MM.1S (cell line): ENCODE measurements at regions not wholly inside any gene's neighbourhood (a gene's known extent, or its start where the extent isn't known, plus 50 kb on each side); places are given as distances from the start of the nearest gene placed in this dataset.
A peak's percentile ranks its signal among the peaks of the same experiment; 100 is the strongest.

Experiments used
- DNase-seq: peaks from one replicate; pipeline ENCODE4 v3.0.0-alpha.2; 2015
- H2AFZ ChIP-seq: fragments of 300-600 bp; sonication (generic); 2 replicates; pipeline ENCODE4 v1.6.0; 2016; ENCODE audit warnings: antibody characterized with exemption, low read length
- H3F3A ChIP-seq: fragments of 300-600 bp; sonication (generic); 2 replicates; pipeline ENCODE4 v1.6.1; 2016; ENCODE audit warnings: mild to moderate bottlenecking, antibody characterized with exemption, low read length, moderate library complexity, mixed read lengths; ENCODE audit not compliant: insufficient read depth
- H3K27ac ChIP-seq: fragments of 300-600 bp; sonication (generic); 2 replicates; pipeline ENCODE4 v1.5.1; 2016; ENCODE audit warnings: mild to moderate bottlenecking, low read length
- H3K27me3 ChIP-seq: fragments of 300-600 bp; sonication (generic); replicated peaks from 2 replicates; pipeline ENCODE4 v1.6.0; 2016; ENCODE audit warnings: low read length; ENCODE audit not compliant: insufficient read depth
- H3K36me3 ChIP-seq: fragments of 300-600 bp; sonication (generic); replicated peaks from 2 replicates; pipeline ENCODE4 v1.6.1; 2016; ENCODE audit warnings: mild to moderate bottlenecking, low read length, mixed read lengths; ENCODE audit not compliant: insufficient read depth
- H3K4me1 ChIP-seq: fragments of 300-600 bp; sonication (generic); 2 replicates; pipeline ENCODE4 v1.6.1; 2016; ENCODE audit warnings: low read length, mixed read lengths
- H3K4me2 ChIP-seq: fragments of 300-600 bp; sonication (generic); 2 replicates; pipeline ENCODE4 v1.6.0; 2016; ENCODE audit warnings: low read depth, low read length
- H3K4me3 ChIP-seq: fragments of 300-600 bp; sonication (generic); 2 replicates; pipeline ENCODE4 v1.5.1; 2016; ENCODE audit warnings: low read length, mixed read lengths
- H3K79me2 ChIP-seq: fragments of 300-600 bp; sonication (generic); 2 replicates; pipeline ENCODE4 v1.6.1; 2016; ENCODE audit warnings: mixed run types, low read length, mixed read lengths
- H3K9ac ChIP-seq: fragments of 300-600 bp; sonication (generic); 2 replicates; pipeline ENCODE4 v1.6.1; 2016; ENCODE audit warnings: low read length, mixed read lengths
- H3K9me2 ChIP-seq: fragments of 300-600 bp; sonication (generic); replicated peaks from 2 replicates; pipeline ENCODE4 v1.6.1; 2016; ENCODE audit warnings: mild to moderate bottlenecking, low read length, mixed read lengths; ENCODE audit not compliant: insufficient read depth
- H3K9me3 ChIP-seq: fragments of 300-600 bp; sonication (generic); replicated peaks from 2 replicates; pipeline ENCODE4 v1.6.1; 2016; ENCODE audit warnings: mild to moderate bottlenecking, low read length, mixed read lengths; ENCODE audit not compliant: insufficient read depth
- H4K20me1 ChIP-seq: fragments of 300-600 bp; sonication (generic); 2 replicates; pipeline ENCODE4 v1.6.1; 2016; ENCODE audit warnings: mild to moderate bottlenecking, low read length, moderate library complexity, mixed read lengths; ENCODE audit not compliant: insufficient read depth
- CTCF ChIP-seq: fragments of 300-600 bp; sonication (generic); IDR thresholded peaks from 2 replicates; pipeline ENCODE4 v1.5.1; 2016; ENCODE audit warnings: antibody characterized with exemption, low read length, mixed read lengths
- EZH2 ChIP-seq: fragments of 300-600 bp; sonication (generic); optimal IDR thresholded peaks from 2 replicates; pipeline ENCODE3; 2017; ENCODE audit warnings: low read depth, mild to moderate bottlenecking, antibody characterized with exemption, low read length, mixed read lengths
- EZH2phosphoT487 ChIP-seq: fragments of 300-600 bp; sonication (generic); IDR thresholded peaks from 2 replicates; pipeline ENCODE4 v1.6.1; 2018; ENCODE audit warnings: antibody characterized with exemption, low read length

GRCh38 chr2:186325827-186326535, 160.1 kb upstream of the ZC3H15 start:
- H3K79me2 ChIP-seq = no peaks in the 10 kb centered on the region
- no peak overlapping the region for H3K9ac ChIP-seq
- H2AFZ ChIP-seq = no peak overlapping the region
- H3K4me2 ChIP-seq = no peak overlapping the region
- H3K36me3 ChIP-seq = no peaks in the 10 kb centered on the region
- no peak overlapping the region for H3K4me3 ChIP-seq
- no peaks in the 10 kb centered on the region for H3K9me3 ChIP-seq
- no peak overlapping the region for H3K27ac ChIP-seq
- no peak for DNase-seq
- H3K9me2 ChIP-seq = no peaks in the 10 kb centered on the region
- no peaks in the 10 kb centered on the region for H3F3A ChIP-seq
- TF ChIP-seq EZH2phosphoT487 (no peak), EZH2 (no peak), CTCF (no peak)
- no peaks in the 10 kb centered on the region for H3K27me3 ChIP-seq
- H3K4me1 ChIP-seq = peaks cover 16% of the 10 kb centered on the region
- no peaks in the 10 kb centered on the region for H4K20me1 ChIP-seq

GRCh38 chr2:186327251-186327868, 158.7 kb upstream of the ZC3H15 start:
- Histone ChIP-seq H3K4me2 (peak overlapping the region; percentile 38), H3F3A (no peaks in the 10 kb centered on the region), H4K20me1 (no peaks in the 10 kb centered on the region), H3K36me3 (no peaks in the 10 kb centered on the region), H3K4me1 (peaks cover 16% of the 10 kb centered on the region), H3K9me3 (no peaks in the 10 kb centered on the region), H3K4me3 (no peak overlapping the region), H3K27me3 (no peaks in the 10 kb centered on the region), H3K9ac (no peak overlapping the region), H3K9me2 (no peaks in the 10 kb centered on the region), H3K27ac (no peak overlapping the region), H2AFZ (no peak overlapping the region), H3K79me2 (no peaks in the 10 kb centered on the region)
- DNase-seq = peak; percentile 53
- TF ChIP-seq EZH2 = no peak
- TF ChIP-seq CTCF = no peak
- no peak for TF ChIP-seq EZH2phosphoT487

- H3K79me2 ChIP-seq = no peaks in the 10 kb centered on the region
- no peak overlapping the region for H2AFZ ChIP-seq
- no peak overlapping the region for H3K9ac ChIP-seq
- no peaks in the 10 kb centered on the region for H3F3A ChIP-seq
- no peak overlapping the region for H3K4me3 ChIP-seq
- H3K27me3 ChIP-seq = no peaks in the 10 kb centered on the region
- H3K9me3 ChIP-seq = no peaks in the 10 kb centered on the region
- H4K20me1 ChIP-seq = no peaks in the 10 kb centered on the region
- H3K4me2 ChIP-seq = no peak overlapping the region
- peaks cover 16% of the 10 kb centered on the region for H3K4me1 ChIP-seq
- no peak for TF ChIP-seq EZH2phosphoT487
- TF ChIP-seq CTCF = no peak
- no peak for TF ChIP-seq EZH2
- DNase-seq = no peak
- H3K9me2 ChIP-seq = no peaks in the 10 kb centered on the region
- H3K36me3 ChIP-seq = no peaks in the 10 kb centered on the region
- H3K27ac ChIP-seq = no peak overlapping the region
Measured at GRCh38 chr2:186328838-186329237, 157.2 kb upstream of the ZC3H15 start.
